ENCODE measurements at regions not wholly inside any gene's neighbourhood (a gene's known extent, or its start where the extent isn't known, plus 50 kb on each side); places are given as distances from the start of the nearest gene placed in this dataset.

- TF ChIP-seq CTCF (IDR thresholded peaks at IDR 0.05; ENCODE audit: extremely low read depth in 1 of 2, insufficient read depth in 1 of 2, low read depth in 1 of 2, low read length in 2 of 2), result no peak
- TF ChIP-seq EZH2 (IDR thresholded peaks at IDR 0.05; ENCODE audit: borderline replicate concordance, low read depth, low read length, severe bottlenecking), result no peak
- TF ChIP-seq POLR2AphosphoS5 (IDR thresholded peaks at IDR 0.05; ENCODE audit: insufficient read depth, low read depth, low read length), result no peak
- no peak for TF ChIP-seq POLR2A (IDR thresholded peaks at IDR 0.05; ENCODE audit: low read depth, low read length)
- TF ChIP-seq MAX (IDR thresholded peaks at IDR 0.05; ENCODE audit: insufficient read depth, insufficient read length), result no peak
Observed at GRCh38 chr11:80855426-80855825, 1414.6 kb upstream of the TENM4 start.
